ENCODE measurements at regions not wholly inside any gene's neighbourhood (a gene's known extent, or its start where the extent isn't known, plus 50 kb on each side); places are given as distances from the start of the nearest gene placed in this dataset.
"Not testable (repeated sequence)": the region's sequence is repeated elsewhere in the genome, so short reads cannot be mapped to it uniquely, and the experiment has no call there.

DNA sequence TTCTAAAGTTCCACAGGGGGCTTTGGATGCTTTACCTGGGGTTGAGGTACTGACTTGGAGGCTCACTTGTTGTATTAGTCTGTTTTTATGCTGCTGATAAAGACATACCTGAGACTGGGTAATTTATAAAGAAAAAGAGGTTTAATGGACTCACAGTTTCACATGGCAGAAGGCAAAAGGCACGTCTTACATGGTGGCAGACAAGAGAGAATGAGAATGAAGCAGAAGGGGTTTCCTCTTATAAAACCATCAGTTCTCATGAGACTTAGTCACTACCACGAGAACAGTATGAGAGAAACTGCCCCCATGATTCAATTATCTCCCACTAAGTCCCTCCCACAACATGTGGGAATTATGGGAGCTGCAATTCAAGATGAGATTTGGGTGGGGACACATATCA lies 76.8 kb upstream of the ATP5PO start:
- TF ChIP-seq CTCF, POLR2A (IDR thresholded peaks at IDR 0.05): not testable (repeated sequence)

Measured in right lobe of liver (tissue), 4 donors.